Colonic mucosa (tissue), 4 donors: ENCODE measurements at regions not wholly inside any gene's neighbourhood (a gene's known extent, or its start where the extent isn't known, plus 50 kb on each side); places are given as distances from the start of the nearest gene placed in this dataset.
"Not testable (repeated sequence)": the region's sequence is repeated elsewhere in the genome, so short reads cannot be mapped to it uniquely, and the experiment has no call there.

ENCODE experiments used
- DNase-seq: peaks from one replicate; pipeline ENCODE4 v3.0.0-alpha.2; 2020
- H3K27ac ChIP-seq: fragments of 200-600 bp; one replicate; pipeline ENCODE4 v1.8.0; 2021
- H3K27me3 ChIP-seq: fragments of 200-600 bp; one replicate; pipeline ENCODE4 v1.8.0; 2021
- H3K36me3 ChIP-seq: fragments of 200-600 bp; one replicate; pipeline ENCODE4 v1.8.0; 2021
- H3K4me1 ChIP-seq: fragments of 200-600 bp; one replicate; pipeline ENCODE4 v1.8.0; 2021; ENCODE audit warnings: mild to moderate bottlenecking
- H3K4me3 ChIP-seq: fragments of 200-600 bp; one replicate; pipeline ENCODE4 v1.8.0; 2021
- H3K9ac ChIP-seq, 2 donors: one replicate each; pipeline ENCODE4 v1.7.0; 2013; ENCODE audit warnings: control low read depth in 2 of 2, low read depth in 2 of 2, low read length in 2 of 2
- H3K9me3 ChIP-seq: fragments of 200-600 bp; one replicate; pipeline ENCODE4 v1.8.0; 2021
- CTCF ChIP-seq: fragments of 200-600 bp; IDR thresholded peaks from one replicate; pipeline ENCODE4 v1.8.0; 2022; ENCODE audit warnings: antibody characterized with exemption, mild to moderate bottlenecking
- intact Hi-C: fragments of 100-400 bp; cut with DNase I; formaldehyde crosslinking; loops from one replicate; pipeline ENCODE4 v1.14.1; 2022
- donor health status: healthy.
- donor health status: DM: no; HTN: no; CAD: no.
- donor health status: DM: no; HTN: no; CAD: no.

DNA sequence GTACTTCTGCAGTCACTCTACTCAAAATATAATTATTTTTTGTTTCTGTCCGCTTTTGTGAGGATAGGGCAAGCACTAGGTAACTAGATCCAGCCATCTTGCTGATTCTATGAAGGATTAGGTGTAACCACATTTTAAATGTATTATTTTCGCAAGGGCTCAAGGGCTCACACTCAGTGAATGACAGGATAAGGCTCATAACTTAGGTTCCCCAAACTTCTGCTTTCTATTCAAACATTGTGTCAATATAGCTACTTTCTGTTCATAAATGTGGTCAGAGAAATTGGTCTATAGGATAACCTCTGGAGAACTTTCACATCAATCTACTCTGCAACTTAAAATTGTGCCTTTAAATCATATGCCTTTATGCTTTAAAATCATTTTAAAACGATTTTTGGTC lies 1141.2 kb downstream of the SORCS1 start:
- intact Hi-C loops: no loop called here
- TF ChIP-seq CTCF: no peak
- H3K4me3 ChIP-seq: no peak overlapping the region
- no peak overlapping the region for H3K27ac ChIP-seq
- no peaks in the 10 kb centered on the region for H3K36me3 ChIP-seq
- no peak for DNase-seq
- H3K27me3 ChIP-seq: no peaks in the 10 kb centered on the region
- H3K9ac ChIP-seq: no peak overlapping the region
- H3K9me3 ChIP-seq: no peaks in the 10 kb centered on the region
- no peaks in the 10 kb centered on the region for H3K4me1 ChIP-seq

DNA sequence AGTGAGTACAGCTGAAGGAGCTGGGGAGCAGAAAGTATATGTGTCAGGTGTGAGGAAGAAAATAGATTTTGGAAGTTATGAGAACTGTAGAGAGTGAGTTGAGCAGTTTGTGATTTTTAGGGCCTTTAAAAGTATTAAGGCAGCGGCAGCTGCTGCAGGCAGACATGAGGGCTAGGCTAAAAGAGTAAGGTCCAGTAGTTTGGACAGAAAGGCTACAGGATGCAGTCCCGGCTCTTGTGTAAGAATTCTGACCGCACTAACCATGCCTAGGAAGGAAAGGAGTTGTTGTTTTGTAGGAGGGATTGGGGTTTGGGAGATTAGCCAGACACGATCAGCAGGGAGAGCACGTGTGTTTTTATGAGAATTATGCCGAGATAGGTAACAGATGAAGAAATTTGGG lies 1144.9 kb downstream of the SORCS1 start:
- H3K9me3 ChIP-seq, H3K27ac ChIP-seq, intact Hi-C loops, DNase-seq, H3K36me3 ChIP-seq, H3K27me3 ChIP-seq, H3K9ac ChIP-seq, H3K4me1 ChIP-seq, H3K4me3 ChIP-seq: not testable (repeated sequence)

DNA sequence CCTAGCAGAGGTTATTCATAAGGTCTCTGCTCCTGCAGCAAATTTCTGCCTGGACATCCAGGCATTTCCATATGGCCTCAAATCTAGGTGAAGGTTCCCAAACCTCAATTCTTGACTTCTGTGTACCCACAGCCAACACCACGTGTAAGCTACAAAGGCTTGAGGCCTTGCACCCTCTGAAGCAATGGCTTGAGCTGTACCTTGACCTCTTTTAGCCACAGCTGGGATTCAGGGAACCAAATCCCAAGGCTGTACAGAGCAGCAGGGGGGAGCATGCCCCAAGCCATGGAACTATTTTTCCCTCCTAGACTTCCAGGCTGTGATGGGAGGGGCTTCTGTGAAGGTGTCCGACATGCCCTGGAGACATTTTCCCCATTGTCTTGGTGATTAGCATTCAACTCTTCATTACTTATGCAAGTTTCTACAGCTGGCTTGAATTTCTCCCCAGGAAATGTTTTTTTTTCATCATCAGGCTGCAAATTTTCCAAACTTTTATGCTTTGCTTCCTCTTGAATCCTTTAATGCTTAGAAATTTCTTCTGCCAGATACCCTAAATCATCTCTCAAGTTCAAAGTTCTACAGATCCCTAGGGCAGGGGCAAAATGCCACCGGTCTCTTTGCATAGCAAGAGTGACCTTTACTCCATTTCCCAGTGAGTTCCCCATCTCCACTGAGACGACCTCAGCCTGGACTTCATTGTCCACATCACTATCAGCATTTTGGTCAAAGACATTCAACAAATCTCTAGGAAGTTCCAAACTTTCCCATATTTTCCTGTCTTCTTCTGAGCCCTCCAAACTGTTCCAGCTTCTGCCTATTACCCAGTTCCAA lies 1148.9 kb downstream of the SORCS1 start:
- H3K4me1 ChIP-seq, H3K4me3 ChIP-seq, H3K27ac ChIP-seq, H3K9ac ChIP-seq, intact Hi-C loops, H3K27me3 ChIP-seq, DNase-seq, H3K36me3 ChIP-seq, H3K9me3 ChIP-seq: not testable (repeated sequence)

DNA sequence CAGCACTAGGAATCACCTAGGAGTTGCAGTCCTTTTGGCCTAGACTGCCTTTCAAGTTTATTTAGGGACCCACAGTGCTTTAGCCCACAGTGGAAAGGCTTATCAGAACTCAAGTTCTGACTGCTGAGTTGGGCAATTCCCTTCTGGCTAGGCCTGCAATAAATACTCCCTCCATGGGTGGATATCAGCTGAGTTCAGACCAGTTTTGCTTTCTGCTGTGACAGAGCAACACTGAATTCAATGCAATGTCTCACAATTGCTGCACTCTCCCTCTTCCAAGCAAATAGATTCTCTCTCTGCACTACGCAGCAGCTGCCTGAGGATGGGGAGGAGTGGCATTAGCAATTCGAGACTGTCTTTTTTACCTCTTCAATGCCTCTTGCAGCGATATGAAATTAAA lies 1153.3 kb downstream of the SORCS1 start:
- TF ChIP-seq CTCF: no peak
- no peak for DNase-seq
- Histone ChIP-seq H3K27ac (no peak overlapping the region), H3K4me3 (no peak overlapping the region), H3K36me3 (no peaks in the 10 kb centered on the region), H3K4me1 (no peaks in the 10 kb centered on the region), H3K27me3 (no peaks in the 10 kb centered on the region), H3K9me3 (no peaks in the 10 kb centered on the region), H3K9ac (no peak overlapping the region)
- intact Hi-C loops: no loop called here

DNA sequence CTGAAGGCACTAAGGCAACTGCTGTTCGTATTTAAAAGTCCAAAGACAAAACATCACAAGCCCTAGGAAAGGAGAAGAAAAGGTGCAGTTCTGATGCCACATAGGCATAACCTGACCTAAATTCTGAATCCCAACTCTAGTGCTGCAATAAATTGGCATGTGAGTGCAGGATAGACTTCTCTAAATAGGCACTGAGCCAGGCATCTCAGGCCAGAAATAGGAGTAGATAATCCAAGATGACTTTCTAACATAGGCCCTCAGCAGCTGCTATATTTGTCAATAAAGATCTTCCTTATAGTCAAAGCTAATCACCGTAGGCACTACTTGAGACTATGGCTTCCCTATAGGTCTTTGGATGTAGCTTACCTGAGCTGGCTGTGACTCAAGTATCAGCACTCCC lies 1163.8 kb downstream of the SORCS1 start:
- Histone ChIP-seq H3K27ac (no peak overlapping the region), H3K27me3 (no peaks in the 10 kb centered on the region), H3K4me1 (no peaks in the 10 kb centered on the region), H3K36me3 (no peaks in the 10 kb centered on the region), H3K4me3 (no peak overlapping the region), H3K9me3 (no peaks in the 10 kb centered on the region), H3K9ac (no peak overlapping the region)
- DNase-seq: no peak
- TF ChIP-seq CTCF: no peak
- intact Hi-C loops: no loop called here

- Histone ChIP-seq H3K9me3 (no peaks in the 10 kb centered on the region), H3K4me1 (no peaks in the 10 kb centered on the region), H3K9ac (no peak overlapping the region), H3K36me3 (no peaks in the 10 kb centered on the region), H3K27me3 (no peaks in the 10 kb centered on the region), H3K27ac (no peak overlapping the region), H3K4me3 (no peak overlapping the region)
- intact Hi-C loops: no loop called here
- no peak for TF ChIP-seq CTCF
- no peak for DNase-seq
Measured at GRCh38 chr10:105993609-105994008, 1170.9 kb downstream of the SORCS1 start.
